HepG2 (cell line): ENCODE measurements at regions not wholly inside any gene's neighbourhood (a gene's known extent, or its start where the extent isn't known, plus 50 kb on each side); places are given as distances from the start of the nearest gene placed in this dataset.

ENCODE experiments used
- ATAC-seq: fragments of 200-7000 bp; cut with Tn5 transposase; 3 replicates; pipeline ENCODE4 v1.9.1; 2020; ENCODE audit warnings: mild to moderate bottlenecking, moderate library complexity
- BruUV-seq: library from RNA; stranded (reverse); fragments of 400-500 nt; replicated peaks from 2 replicates; lab custom pipeline; 2021; lab: Mats Ljungman, UMichigan
- CTCF ChIA-PET: fragments of 300-600 bp; formaldehyde crosslinking; extraction: SDS; loops from one replicate; lab custom pipeline; 2021; ENCODE audit warnings: low total read pairs, inconsistent platforms, low intra/inter-chr PET ratio; lab: Yijun Ruan, JAX
- POLR2A ChIA-PET: fragments of 350-600 bp; sonication (Branson Sonifier 250); formaldehyde crosslinking; loops from one replicate; lab custom pipeline; 2020; ENCODE audit warnings: antibody characterized with exemption, inconsistent platforms; lab: Yijun Ruan, JAX
- DNase-seq: peaks from one replicate; pipeline ENCODE4 v3.0.0-alpha.2; 2015; ENCODE audit warnings: low spot score
- FAIRE-seq: peaks from 3 replicates; lab custom pipeline; 2011; peaks lifted over from hg19 to GRCh38; lab: Jason Lieb, UNC
- H2AFZ ChIP-seq: one replicate; pipeline ENCODE4 v1.6.1; 2011; ENCODE audit warnings: low read length, inconsistent platforms
- H3K27ac ChIP-seq: fragments of 300-600 bp; 3 replicates; pipeline ENCODE4 v1.8.0; 2011; ENCODE audit warnings: mixed run types, mild to moderate bottlenecking, mixed read lengths, low read length, inconsistent platforms; ENCODE audit not compliant: insufficient read depth; ENCODE audit errors: extremely low read length
- H3K27me3 ChIP-seq, 2 experiments: fragments of 200-600 bp in 1 of 2; 2 replicates in 1 of 2; 3 replicates in 1 of 2; pipeline versions ENCODE4 v1.6.0 to v1.8.0; 2011; ENCODE audit warnings: low read length in 2 of 2, mild to moderate bottlenecking in 2 of 2, moderate library complexity in 2 of 2, inconsistent platforms in 1 of 2; ENCODE audit not compliant: insufficient read depth in 2 of 2, control insufficient read depth in 1 of 2
- H3K36me3 ChIP-seq, 2 experiments: fragments of 200-600 bp in 1 of 2; replicated peaks in 1 of 2; 2 replicates in 1 of 2; 3 replicates in 1 of 2; pipeline versions ENCODE4 v1.5.1 to v1.8.0; 2011; ENCODE audit warnings: low read length in 2 of 2, inconsistent platforms in 1 of 2; ENCODE audit not compliant: insufficient read depth in 2 of 2, control insufficient read depth in 1 of 2
- H3K4me1 ChIP-seq: 2 replicates; pipeline ENCODE4 v1.5.1; 2012; ENCODE audit warnings: low read length, inconsistent platforms; ENCODE audit not compliant: insufficient read depth
- H3K4me2 ChIP-seq: 2 replicates; pipeline ENCODE4 v1.6.0; 2011; ENCODE audit warnings: low read depth, low read length, inconsistent platforms
- H3K4me3 ChIP-seq, 3 experiments: fragments of 200-600 bp in 1 of 3; sonication (generic), shearing (Covaris generic) in 1 of 3; replicated peaks in 1 of 3; 2 replicates each; pipeline ENCODE4 v1.5.1; 2011 to 2016; ENCODE audit warnings: low read length in 3 of 3, inconsistent platforms in 2 of 3, low read depth in 2 of 3, mild to moderate bottlenecking in 2 of 3, control low read depth in 1 of 3, mixed read lengths in 1 of 3; ENCODE audit not compliant: insufficient read depth in 1 of 3
- H3K79me2 ChIP-seq: one replicate; pipeline ENCODE4 v1.6.1; 2011; ENCODE audit warnings: low read length, inconsistent platforms; ENCODE audit not compliant: insufficient read depth
- H3K9ac ChIP-seq: 2 replicates; pipeline ENCODE4 v1.6.0; 2011; ENCODE audit warnings: mild to moderate bottlenecking, low read depth, low read length, inconsistent platforms; ENCODE audit not compliant: insufficient read depth
- H3K9me3 ChIP-seq: 2 replicates; pipeline ENCODE4 v1.5.1; 2012; ENCODE audit warnings: mild to moderate bottlenecking, low read length
- H4K20me1 ChIP-seq: 2 replicates; pipeline ENCODE4 v1.6.0; 2011; ENCODE audit warnings: inconsistent platforms, mild to moderate bottlenecking, low read length, moderate library complexity; ENCODE audit not compliant: insufficient read depth
- BORCS8-MEF2B ChIP-seq: sonication (generic); formaldehyde crosslinking; IDR thresholded peaks from 2 replicates; pipeline ENCODE4 v1.8.0; 2022; ENCODE audit warnings: mild to moderate bottlenecking, missing genetic modification reagents
- CHD4 ChIP-seq: fragments of 200-600 bp; sonication (generic); IDR thresholded peaks from 2 replicates; pipeline ENCODE4 v1.7.0; 2017; ENCODE audit warnings: mild to moderate bottlenecking, low read length, borderline replicate concordance
- GATA4 ChIP-seq: sonication (generic); IDR thresholded peaks from 2 replicates; pipeline ENCODE4 v1.6.1; 2016; ENCODE audit warnings: antibody characterized with exemption, low read depth, borderline replicate concordance
- MBNL3 ChIP-seq: fragments of 250-450 bp; sonication (Bioruptor Pico); conservative IDR thresholded peaks from 2 replicates; pipeline ENCODE4 v1.8.0; 2022; ENCODE audit warnings: mild to moderate bottlenecking, inconsistent platforms
- NAIF1 ChIP-seq: sonication (generic); formaldehyde crosslinking; IDR thresholded peaks from 2 replicates; pipeline ENCODE4 v1.5.0; 2020; ENCODE audit warnings: mild to moderate bottlenecking, missing genetic modification reagents, borderline replicate concordance
- RXRB ChIP-seq: IDR thresholded peaks from 2 replicates; pipeline ENCODE4 v1.6.1; 2016; ENCODE audit warnings: borderline replicate concordance, missing genetic modification reagents, missing compliant biosample characterization
- SNRNP70 ChIP-seq: fragments of 200-400 bp; formaldehyde crosslinking; IDR thresholded peaks from 2 replicates; pipeline ENCODE4 v1.6.1; 2017; ENCODE audit warnings: mild to moderate bottlenecking, low read depth, low read length, moderate library complexity
- U2AF1 ChIP-seq: fragments of 200-400 bp; formaldehyde crosslinking; optimal IDR thresholded peaks from 2 replicates; pipeline ENCODE3; 2017; ENCODE audit warnings: mild to moderate bottlenecking, low read depth, low read length
- ZKSCAN5 ChIP-seq: sonication (generic); formaldehyde crosslinking; IDR thresholded peaks from 2 replicates; pipeline ENCODE4 v1.5.1; 2020; ENCODE audit warnings: mild to moderate bottlenecking, missing genetic modification reagents
- ZNF230 ChIP-seq: sonication (generic); formaldehyde crosslinking; IDR thresholded peaks from 2 replicates; pipeline ENCODE4 v1.4.0; 2020; ENCODE audit warnings: mild to moderate bottlenecking, missing genetic modification reagents
- ZNF280B ChIP-seq: sonication (generic); formaldehyde crosslinking; IDR thresholded peaks from 2 replicates; pipeline ENCODE4 v1.5.0; 2020; ENCODE audit warnings: missing genetic modification reagents, mild to moderate bottlenecking, borderline replicate concordance
- ZNF354B ChIP-seq: sonication (generic); formaldehyde crosslinking; IDR thresholded peaks from 2 replicates; pipeline ENCODE4 v1.8.0; 2022; ENCODE audit warnings: mild to moderate bottlenecking, missing genetic modification reagents
- ZNF639 ChIP-seq: conservative IDR thresholded peaks from 2 replicates; pipeline ENCODE4 v1.6.1; 2018; ENCODE audit warnings: missing genetic modification reagents
- WGBS: methylation state at CpG from one replicate; pipeline ENCODE4 v1.1.6; 2017; ENCODE audit warnings: low lambda C conversion rate; 5-methylcytosine and 5-hydroxymethylcytosine counted together
- in situ Hi-C: cut with HindIII; loops from 2 replicates; pipeline ENCODE4 v1.10.0; 2017; ENCODE audit warnings: low pct_unique_long_range_greater_than_20kb; ENCODE audit not compliant: extremely low pct_ligation_motif_present
- intact Hi-C: fragments of 100-400 bp; cut with micrococcal nuclease; formaldehyde crosslinking; loops from one replicate; pipeline ENCODE4 v1.10.0; 2022; ENCODE audit not compliant: unreplicated experiment
- TF ChIP-seq, protein P1 (sequence below): sonication (generic); formaldehyde crosslinking; IDR thresholded peaks from 2 replicates; pipeline ENCODE4 v1.4.0; 2020; ENCODE audit warnings: low read depth, missing genetic modification reagents
- TF ChIP-seq, protein P2 (sequence below): sonication (generic); formaldehyde crosslinking; IDR thresholded peaks from 2 replicates; pipeline ENCODE4 v1.4.0; 2020; ENCODE audit warnings: missing genetic modification reagents, borderline replicate concordance
- TF ChIP-seq, protein P3 (sequence below): IDR thresholded peaks from 2 replicates; pipeline ENCODE4 v1.6.1; 2016; ENCODE audit warnings: missing genetic modification reagents, missing compliant biosample characterization

DNA sequence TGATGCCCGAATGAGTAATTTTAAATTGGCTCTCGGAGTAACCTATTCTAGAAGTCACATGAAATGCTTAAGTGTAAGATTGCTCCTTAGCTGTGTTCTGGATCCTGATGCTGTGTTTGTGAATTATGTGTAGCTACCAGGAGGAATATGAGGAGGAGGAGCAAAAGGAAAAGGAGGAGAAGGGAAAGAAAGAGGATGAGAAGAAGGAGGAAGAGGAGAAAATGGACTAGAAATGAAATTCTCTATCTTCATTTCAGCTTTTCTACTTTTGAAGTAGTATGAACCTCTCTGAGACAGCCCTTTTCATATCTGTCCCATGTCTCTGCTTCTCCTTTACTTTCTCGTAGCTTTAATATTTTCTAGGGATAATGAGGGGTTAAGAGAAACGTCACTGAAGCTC, 119.4 kb upstream of the ACTBL2 start:
- H3K36me3 ChIP-seq = no peaks in the 10 kb centered on the region
- no peak overlapping the region for H3K4me2 ChIP-seq
- ChIA-PET POLR2A (no interaction called here), CTCF (no interaction called here)
- no peaks in the 10 kb centered on the region for H4K20me1 ChIP-seq
- intact Hi-C loops = no loop called here
- ATAC-seq (no peak), DNase-seq (no peak), FAIRE-seq (no peak)
- peaks cover 0 to 3% of the 10 kb centered on the region in 2 experiments; a peak in 1 of 5 replicates for H3K27me3 ChIP-seq
- no TSS peak for BruUV-seq
- H3K9me3 ChIP-seq = no peaks in the 10 kb centered on the region
- in situ Hi-C loops = no loop called here
- TF ChIP-seq NAIF1 = no peak
- TF ChIP-seq, protein P1, sequence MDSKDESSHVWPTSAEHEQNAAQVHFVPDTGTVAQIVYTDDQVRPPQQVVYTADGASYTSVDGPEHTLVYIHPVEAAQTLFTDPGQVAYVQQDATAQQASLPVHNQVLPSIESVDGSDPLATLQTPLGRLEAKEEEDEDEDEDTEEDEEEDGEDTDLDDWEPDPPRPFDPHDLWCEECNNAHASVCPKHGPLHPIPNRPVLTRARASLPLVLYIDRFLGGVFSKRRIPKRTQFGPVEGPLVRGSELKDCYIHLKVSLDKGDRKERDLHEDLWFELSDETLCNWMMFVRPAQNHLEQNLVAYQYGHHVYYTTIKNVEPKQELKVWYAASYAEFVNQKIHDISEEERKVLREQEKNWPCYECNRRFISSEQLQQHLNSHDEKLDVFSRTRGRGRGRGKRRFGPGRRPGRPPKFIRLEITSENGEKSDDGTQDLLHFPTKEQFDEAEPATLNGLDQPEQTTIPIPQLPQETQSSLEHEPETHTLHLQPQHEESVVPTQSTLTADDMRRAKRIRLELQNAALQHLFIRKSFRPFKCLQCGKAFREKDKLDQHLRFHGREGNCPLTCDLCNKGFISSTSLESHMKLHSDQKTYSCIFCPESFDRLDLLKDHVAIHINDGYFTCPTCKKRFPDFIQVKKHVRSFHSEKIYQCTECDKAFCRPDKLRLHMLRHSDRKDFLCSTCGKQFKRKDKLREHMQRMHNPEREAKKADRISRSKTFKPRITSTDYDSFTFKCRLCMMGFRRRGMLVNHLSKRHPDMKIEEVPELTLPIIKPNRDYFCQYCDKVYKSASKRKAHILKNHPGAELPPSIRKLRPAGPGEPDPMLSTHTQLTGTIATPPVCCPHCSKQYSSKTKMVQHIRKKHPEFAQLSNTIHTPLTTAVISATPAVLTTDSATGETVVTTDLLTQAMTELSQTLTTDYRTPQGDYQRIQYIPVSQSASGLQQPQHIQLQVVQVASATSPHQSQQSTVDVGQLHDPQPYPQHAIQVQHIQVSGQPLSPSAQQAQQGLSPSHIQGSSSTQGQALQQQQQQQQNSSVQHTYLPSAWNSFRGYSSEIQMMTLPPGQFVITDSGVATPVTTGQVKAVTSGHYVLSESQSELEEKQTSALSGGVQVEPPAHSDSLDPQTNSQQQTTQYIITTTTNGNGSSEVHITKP (CRISPR knock-in tag) = no peak
- TF ChIP-seq U2AF1 = no peak
- TF ChIP-seq CHD4 = no peak
- TF ChIP-seq ZKSCAN5 (CRISPR knock-in tag) = no peak
- TF ChIP-seq, protein P2, sequence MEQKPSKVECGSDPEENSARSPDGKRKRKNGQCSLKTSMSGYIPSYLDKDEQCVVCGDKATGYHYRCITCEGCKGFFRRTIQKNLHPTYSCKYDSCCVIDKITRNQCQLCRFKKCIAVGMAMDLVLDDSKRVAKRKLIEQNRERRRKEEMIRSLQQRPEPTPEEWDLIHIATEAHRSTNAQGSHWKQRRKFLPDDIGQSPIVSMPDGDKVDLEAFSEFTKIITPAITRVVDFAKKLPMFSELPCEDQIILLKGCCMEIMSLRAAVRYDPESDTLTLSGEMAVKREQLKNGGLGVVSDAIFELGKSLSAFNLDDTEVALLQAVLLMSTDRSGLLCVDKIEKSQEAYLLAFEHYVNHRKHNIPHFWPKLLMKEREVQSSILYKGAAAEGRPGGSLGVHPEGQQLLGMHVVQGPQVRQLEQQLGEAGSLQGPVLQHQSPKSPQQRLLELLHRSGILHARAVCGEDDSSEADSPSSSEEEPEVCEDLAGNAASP (CRISPR knock-in tag) = no peak
- TF ChIP-seq GATA4 = no peak
- no peak for TF ChIP-seq BORCS8-MEF2B (CRISPR knock-in tag)
- TF ChIP-seq MBNL3 (CRISPR knock-in tag) = no peak
- no peak for TF ChIP-seq ZNF230 (CRISPR knock-in tag)
- TF ChIP-seq ZNF280B (CRISPR knock-in tag) = no peak
- no peak for TF ChIP-seq RXRB (CRISPR knock-in tag)
- TF ChIP-seq ZNF354B (CRISPR knock-in tag) = no peak
- TF ChIP-seq, protein P3, sequence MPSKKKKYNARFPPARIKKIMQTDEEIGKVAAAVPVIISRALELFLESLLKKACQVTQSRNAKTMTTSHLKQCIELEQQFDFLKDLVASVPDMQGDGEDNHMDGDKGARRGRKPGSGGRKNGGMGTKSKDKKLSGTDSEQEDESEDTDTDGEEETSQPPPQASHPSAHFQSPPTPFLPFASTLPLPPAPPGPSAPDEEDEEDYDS (CRISPR knock-in tag) = no peak
- TF ChIP-seq SNRNP70 = no peak
- TF ChIP-seq ZNF639 (CRISPR knock-in tag) = no peak
- TF ChIP-seq, all 625 proteins: peak for 0
- no peak overlapping the region for H3K9ac ChIP-seq
- H2AFZ ChIP-seq = no peak overlapping the region
- no peak overlapping the region for H3K4me3 ChIP-seq
- no peaks in the 10 kb centered on the region for H3K4me1 ChIP-seq
- 8% methylated on average over 4 of the region's 4 CpGs for WGBS
- H3K79me2 ChIP-seq = no peaks in the 10 kb centered on the region
- no peak overlapping the region for H3K27ac ChIP-seq
